K562 (cell line): ENCODE measurements at regions not wholly inside any gene's neighbourhood (a gene's known extent, or its start where the extent isn't known, plus 50 kb on each side); places are given as distances from the start of the nearest gene placed in this dataset.

Experiments
- ATAC-seq: fragments of 200-7000 bp; cut with Tn5 transposase; 3 replicates; pipeline ENCODE4 v1.9.1; 2020; ENCODE audit warnings: moderate library complexity
- BruUV-seq: library from RNA; stranded (reverse); fragments of 400-500 nt; replicated peaks from 2 replicates; lab custom pipeline; 2021; lab: Mats Ljungman, UMichigan
- CTCF ChIA-PET: fragments of 300-600 bp; formaldehyde crosslinking; extraction: SDS; loops from one replicate; lab custom pipeline; 2021; ENCODE audit warnings: low intra/inter-chr PET ratio; lab: Yijun Ruan, JAX
- POLR2A ChIA-PET: fragments of 300-600, 350-650 bp; sonication (Branson Sonifier 250); formaldehyde crosslinking; extraction: SDS; loops from one replicate; lab custom pipeline; 2021; ENCODE audit warnings: antibody characterized with exemption, inconsistent platforms; lab: Yijun Ruan, JAX
- DNase-seq, 4 experiments: peaks; one replicate each; pipeline versions ENCODE4 v3.0.0 to v3.0.0-alpha.2; 2011 to 2018; ENCODE audit warnings: low spot score in 3 of 4, mixed read lengths in 3 of 4; ENCODE audit errors: extremely low read depth in 1 of 4
- FAIRE-seq: peaks from 2 replicates; lab custom pipeline; 2011; peaks lifted over from hg19 to GRCh38; lab: Jason Lieb, UNC
- H2AFZ ChIP-seq: 2 replicates; pipeline ENCODE4 v1.6.0; 2011; ENCODE audit warnings: low read depth, low read length, control low read depth, inconsistent platforms
- H3K27ac ChIP-seq: fragments of 200-600 bp; 3 replicates; pipeline ENCODE4 v1.8.0; 2011; ENCODE audit warnings: low read depth, mild to moderate bottlenecking, control low read depth, inconsistent platforms, low read length, moderate library complexity, mixed read lengths; ENCODE audit errors: extremely low read depth
- H3K27me3 ChIP-seq, 2 experiments: fragments of 300-600 bp in 1 of 2; 2 replicates in 1 of 2; 3 replicates in 1 of 2; pipeline versions ENCODE4 v1.6.0 to v1.8.0; 2011; ENCODE audit warnings: inconsistent platforms in 2 of 2, low read length in 2 of 2, mild to moderate bottlenecking in 1 of 2, mixed read lengths in 1 of 2, moderate library complexity in 1 of 2; ENCODE audit not compliant: control insufficient read depth in 2 of 2, insufficient read depth in 2 of 2
- H3K36me3 ChIP-seq: fragments of 300-600 bp; 3 replicates; pipeline ENCODE4 v1.8.0; 2011; ENCODE audit warnings: mild to moderate bottlenecking, low read length, inconsistent platforms; ENCODE audit not compliant: control insufficient read depth, insufficient read depth
- H3K4me1 ChIP-seq, 2 experiments: fragments of 200-600 bp in 1 of 2; replicated peaks in 1 of 2; 2 replicates in 1 of 2; 3 replicates in 1 of 2; pipeline versions ENCODE4 v1.5.1 to v1.8.0; 2011; ENCODE audit warnings: inconsistent platforms in 2 of 2, low read length in 2 of 2, mild to moderate bottlenecking in 1 of 2, mixed read lengths in 1 of 2, moderate library complexity in 1 of 2; ENCODE audit not compliant: control insufficient read depth in 2 of 2, insufficient read depth in 2 of 2
- H3K4me2 ChIP-seq: 2 replicates; pipeline ENCODE4 v1.6.1; 2011; ENCODE audit warnings: low read length, control low read depth, inconsistent platforms, mixed read lengths; ENCODE audit not compliant: insufficient read depth
- H3K4me3 ChIP-seq: fragments of 200-600 bp; sonication (generic), shearing (Covaris generic); 2 replicates; pipeline ENCODE4 v1.5.1; 2016; ENCODE audit warnings: control low read depth, inconsistent platforms
- H3K79me2 ChIP-seq: fragments of 200-600 bp; 3 replicates; pipeline ENCODE4 v1.8.0; 2011; ENCODE audit warnings: low read length, inconsistent platforms; ENCODE audit not compliant: control insufficient read depth, insufficient read depth
- H3K9ac ChIP-seq, 2 experiments: 2 replicates each; pipeline versions ENCODE4 v1.6.0 to v1.6.1; 2011; ENCODE audit warnings: low read depth in 2 of 2, low read length in 2 of 2, control low read depth in 1 of 2, inconsistent platforms in 1 of 2, mild to moderate bottlenecking in 1 of 2, mixed read lengths in 1 of 2; ENCODE audit not compliant: insufficient read depth in 1 of 2
- H3K9me1 ChIP-seq: one replicate; pipeline ENCODE4 v1.6.0; 2011; ENCODE audit warnings: inconsistent platforms, mild to moderate bottlenecking, low read length, moderate library complexity; ENCODE audit not compliant: control insufficient read depth, insufficient read depth
- H3K9me3 ChIP-seq: replicated peaks from 2 replicates; pipeline ENCODE4 v1.5.1; 2011; ENCODE audit warnings: low read depth, low read length, inconsistent platforms; ENCODE audit not compliant: control insufficient read depth, insufficient read depth
- H4K20me1 ChIP-seq: replicated peaks from 2 replicates; pipeline ENCODE4 v1.6.1; 2011; ENCODE audit warnings: low read length, inconsistent platforms, mixed read lengths; ENCODE audit not compliant: control insufficient read depth, insufficient read depth
- ETV5 ChIP-seq: sonication (generic); formaldehyde crosslinking; IDR thresholded peaks from 2 replicates; pipeline ENCODE4 v1.4.0; 2020; ENCODE audit warnings: low read depth, mild to moderate bottlenecking, missing genetic modification reagents
- GTF3C2 ChIP-seq: IDR thresholded peaks from 3 replicates; pipeline ENCODE4 v1.6.1; 2011; ENCODE audit warnings: borderline replicate concordance, mild to moderate bottlenecking, moderate library complexity; ENCODE audit not compliant: insufficient read length; ENCODE audit errors: extremely low read depth
- KAT2B ChIP-seq: IDR thresholded peaks from one replicate; pipeline ENCODE4 v1.6.1; 2012; ENCODE audit warnings: low read depth, mild to moderate bottlenecking, control low read depth, inconsistent platforms, low read length, moderate library complexity
- LCOR ChIP-seq: sonication (generic); formaldehyde crosslinking; IDR thresholded peaks from 2 replicates; pipeline ENCODE4 v1.8.0; 2022; ENCODE audit warnings: mild to moderate bottlenecking, missing genetic modification reagents
- MAFF ChIP-seq: IDR thresholded peaks from 2 replicates; pipeline ENCODE4 v1.6.1; 2012; ENCODE audit warnings: low read length, improper control_type of control experiment
- PYGO2 ChIP-seq: fragments of 450-650 bp; IDR thresholded peaks from 2 replicates; pipeline ENCODE4 v1.6.1; 2016; ENCODE audit warnings: mild to moderate bottlenecking, missing genetic modification characterization, moderate library complexity, missing compliant biosample characterization
- RB1 ChIP-seq: fragments of 450-650 bp; IDR thresholded peaks from 2 replicates; pipeline ENCODE4 v1.6.1; 2017; ENCODE audit warnings: low read depth, mild to moderate bottlenecking
- RUNX1 ChIP-seq: sonication (generic); IDR thresholded peaks from 2 replicates; pipeline ENCODE4 v1.6.1; 2016; ENCODE audit warnings: antibody characterized with exemption, low read depth
- SREBF2 ChIP-seq: sonication (generic); formaldehyde crosslinking; IDR thresholded peaks from 2 replicates; pipeline ENCODE4 v1.4.0; 2020; ENCODE audit warnings: mild to moderate bottlenecking, missing genetic modification reagents
- ZNF174 ChIP-seq: fragments of 250-450 bp; sonication (Bioruptor Pico); IDR thresholded peaks from 2 replicates; pipeline ENCODE4 v1.4.0; 2020; ENCODE audit warnings: mild to moderate bottlenecking
- WGBS: fragments of 100-300 bp; shearing (Covaris generic); methylation state at CpG from one replicate; pipeline ENCODE4 v1.1.6; 2016; ENCODE audit warnings: low coverage, mixed read lengths; ENCODE audit not compliant: insufficient coverage; ENCODE audit errors: missing lambda C conversion rate; 5-methylcytosine and 5-hydroxymethylcytosine counted together
- in situ Hi-C: fragments of 300-500 bp; cut with MboI; formaldehyde crosslinking; loops from 4 replicates; pipeline ENCODE4 v1.15.0; 2018; ENCODE audit warnings: inconsistent platforms, mixed read lengths
- intact Hi-C: fragments of 100-400 bp; cut with micrococcal nuclease; formaldehyde crosslinking; loops from 2 replicates; pipeline ENCODE4 v1.14.2; 2022

GRCh38 chr13:99800951-99801350, 170.6 kb downstream of the ZIC5 start:
- ChIA-PET POLR2A (interaction anchor here (0.6 kb wide), 1 partner anchor 636 kb away, joined by 3 read pairs; no protein-coding TSS in a partner anchor), CTCF (no interaction called here)
- no peak overlapping the region for H2AFZ ChIP-seq
- BruUV-seq: no TSS peak
- no peaks in the 10 kb centered on the region for H4K20me1 ChIP-seq
- H3K36me3 ChIP-seq: no peaks in the 10 kb centered on the region
- H3K4me3 ChIP-seq: no peak overlapping the region
- in situ Hi-C loops: no loop called here
- ATAC-seq (no peak), FAIRE-seq (no peak), DNase-seq (no peak)
- H3K9me3 ChIP-seq: no peaks in the 10 kb centered on the region
- no peak overlapping the region for H3K4me2 ChIP-seq
- no peaks in the 10 kb centered on the region; a peak in 1 of 5 replicates for H3K4me1 ChIP-seq
- 0% methylated on average over 4 of the region's 4 CpGs for WGBS
- H3K79me2 ChIP-seq: no peaks in the 10 kb centered on the region
- TF ChIP-seq RB1 (no peak), ZNF174 (CRISPR knock-in tag) (no peak), LCOR (no peak), MAFF (no peak), RUNX1 (no peak), ETV5 (no peak), SREBF2 (CRISPR knock-in tag) (no peak), GTF3C2 (no peak), KAT2B (no peak), PYGO2 (tag) (no peak)
- intact Hi-C loops: no loop called here
- H3K9me1 ChIP-seq: no peaks in the 10 kb centered on the region
- H3K9ac ChIP-seq: no peak overlapping the region
- H3K27me3 ChIP-seq: peaks cover 0 to 5% of the 10 kb centered on the region in 2 experiments; a peak in 1 of 5 replicates
- H3K27ac ChIP-seq: no peak overlapping the region
